HG03039 (cell line): ENCODE measurements at regions not wholly inside any gene's neighbourhood (a gene's known extent, or its start where the extent isn't known, plus 50 kb on each side); places are given as distances from the start of the nearest gene placed in this dataset.

ENCODE experiments used
- ATAC-seq: cut with Tn5 transposase; IDR thresholded peaks from one replicate; pipeline ENCODE4 v1.9.1; 2021; ENCODE audit warnings: mild to moderate bottlenecking, moderate library complexity; ENCODE audit not compliant: unreplicated experiment

GRCh38 chr6:113607821-113608545 is 249.2 kb upstream of the MARCKS start:
- no peak for ATAC-seq

- no peak for ATAC-seq
Measured at GRCh38 chr6:113610377-113610988, 246.7 kb upstream of the MARCKS start.

GRCh38 chr6:113616701-113617274 is 240.4 kb upstream of the MARCKS start:
- ATAC-seq, result no peak

- ATAC-seq, result no peak
Measured at GRCh38 chr6:113619077-113619476, 238.1 kb upstream of the MARCKS start.

GRCh38 chr6:113620386-113620785 is 236.8 kb upstream of the MARCKS start:
- no peak for ATAC-seq

- ATAC-seq, result no peak
Measured at GRCh38 chr6:113622254-113622653, 234.9 kb upstream of the MARCKS start.

GRCh38 chr6:113623129-113623528 is 234.0 kb upstream of the MARCKS start:
- ATAC-seq, result no peak

- ATAC-seq, result peak; percentile 29
Measured at GRCh38 chr6:113625850-113626249, 231.3 kb upstream of the MARCKS start.

GRCh38 chr6:113626475-113626874 is 230.7 kb upstream of the MARCKS start:
- peak; percentile 21 for ATAC-seq

- no peak for ATAC-seq
Measured at GRCh38 chr6:113627480-113627879, 229.7 kb upstream of the MARCKS start.

- no peak for ATAC-seq
Measured at GRCh38 chr6:113629256-113629655, 227.9 kb upstream of the MARCKS start.

GRCh38 chr6:113629975-113630737 is 227.0 kb upstream of the MARCKS start:
- no peak for ATAC-seq

- peak; percentile 52 for ATAC-seq
Measured at GRCh38 chr6:113630738-113631535, 226.2 kb upstream of the MARCKS start.

- ATAC-seq, result no peak
Measured at GRCh38 chr6:113631666-113632065, 225.5 kb upstream of the MARCKS start.

GRCh38 chr6:113632220-113632864 is 224.8 kb upstream of the MARCKS start:
- ATAC-seq, result peak; percentile 31

- ATAC-seq, result no peak
Measured at GRCh38 chr6:113633638-113634037, 223.5 kb upstream of the MARCKS start.

- ATAC-seq, result peak; percentile 13
Measured at GRCh38 chr6:113634352-113635163, 222.6 kb upstream of the MARCKS start.

GRCh38 chr6:113635222-113635986 is 221.7 kb upstream of the MARCKS start:
- no peak for ATAC-seq
